ENCODE measurements at regions not wholly inside any gene's neighbourhood (a gene's known extent, or its start where the extent isn't known, plus 50 kb on each side); places are given as distances from the start of the nearest gene placed in this dataset.

DNA sequence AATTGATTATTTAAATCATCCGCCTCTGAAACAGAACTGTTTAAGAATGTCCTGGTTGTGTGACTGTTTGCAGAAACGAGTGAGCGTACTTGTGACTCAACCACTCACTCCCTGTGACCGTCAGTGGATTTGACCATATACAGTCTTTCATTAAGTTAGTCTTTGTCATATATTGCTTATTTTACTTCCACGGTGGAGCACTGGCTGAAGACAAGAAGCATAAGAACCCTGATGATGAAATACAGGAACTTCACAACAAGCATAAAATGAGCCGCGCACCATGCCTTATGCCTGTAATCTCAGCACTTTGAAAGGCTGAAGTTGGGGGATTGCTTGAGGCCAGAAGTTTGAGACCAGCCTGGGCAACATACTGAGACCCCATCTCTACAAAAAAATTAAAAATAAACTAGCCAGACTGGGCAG, 194.0 kb downstream of the TOMM20 start:
- TF ChIP-seq, protein P1, sequence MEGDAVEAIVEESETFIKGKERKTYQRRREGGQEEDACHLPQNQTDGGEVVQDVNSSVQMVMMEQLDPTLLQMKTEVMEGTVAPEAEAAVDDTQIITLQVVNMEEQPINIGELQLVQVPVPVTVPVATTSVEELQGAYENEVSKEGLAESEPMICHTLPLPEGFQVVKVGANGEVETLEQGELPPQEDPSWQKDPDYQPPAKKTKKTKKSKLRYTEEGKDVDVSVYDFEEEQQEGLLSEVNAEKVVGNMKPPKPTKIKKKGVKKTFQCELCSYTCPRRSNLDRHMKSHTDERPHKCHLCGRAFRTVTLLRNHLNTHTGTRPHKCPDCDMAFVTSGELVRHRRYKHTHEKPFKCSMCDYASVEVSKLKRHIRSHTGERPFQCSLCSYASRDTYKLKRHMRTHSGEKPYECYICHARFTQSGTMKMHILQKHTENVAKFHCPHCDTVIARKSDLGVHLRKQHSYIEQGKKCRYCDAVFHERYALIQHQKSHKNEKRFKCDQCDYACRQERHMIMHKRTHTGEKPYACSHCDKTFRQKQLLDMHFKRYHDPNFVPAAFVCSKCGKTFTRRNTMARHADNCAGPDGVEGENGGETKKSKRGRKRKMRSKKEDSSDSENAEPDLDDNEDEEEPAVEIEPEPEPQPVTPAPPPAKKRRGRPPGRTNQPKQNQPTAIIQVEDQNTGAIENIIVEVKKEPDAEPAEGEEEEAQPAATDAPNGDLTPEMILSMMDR (IDR thresholded peaks at IDR 0.05): no peak
- TF ChIP-seq POLR2A (IDR thresholded peaks at IDR 0.05): no peak
